Non-pigmented ciliary epithelial cell (primary cell): ENCODE measurements at regions not wholly inside any gene's neighbourhood (a gene's known extent, or its start where the extent isn't known, plus 50 kb on each side); places are given as distances from the start of the nearest gene placed in this dataset.

ENCODE experiments used
- DNase-seq: peaks from one replicate; pipeline ENCODE4 v3.0.0-alpha.2; 2010; ENCODE audit warnings: low read depth

- no peak for DNase-seq
Measured at GRCh38 chr7:41795276-41795833, 92.5 kb upstream of the INHBA start.

GRCh38 chr7:41793556-41793955, 90.7 kb upstream of the INHBA start:
- DNase-seq = no peak

- no peak for DNase-seq
Measured at GRCh38 chr7:41792120-41792519, 89.2 kb upstream of the INHBA start.

GRCh38 chr7:41788556-41788955, 85.7 kb upstream of the INHBA start:
- no peak for DNase-seq

GRCh38 chr7:41787651-41788350, 84.9 kb upstream of the INHBA start:
- DNase-seq = no peak

GRCh38 chr7:41786944-41787343, 84.1 kb upstream of the INHBA start:
- DNase-seq = no peak

- DNase-seq = no peak
Measured at GRCh38 chr7:41786404-41786803, 83.5 kb upstream of the INHBA start.

GRCh38 chr7:41785840-41786239, 83.0 kb upstream of the INHBA start:
- DNase-seq = no peak

- DNase-seq = no peak
Measured at GRCh38 chr7:41785265-41785664, 82.4 kb upstream of the INHBA start.

- no peak for DNase-seq
Measured at GRCh38 chr7:41779918-41780317, 77.0 kb upstream of the INHBA start.

- DNase-seq = no peak
Measured at GRCh38 chr7:41777894-41778596, 75.2 kb upstream of the INHBA start.

GRCh38 chr7:41774966-41775365, 72.1 kb upstream of the INHBA start:
- no peak for DNase-seq

- DNase-seq = no peak
Measured at GRCh38 chr7:41773756-41774155, 70.9 kb upstream of the INHBA start.

GRCh38 chr7:41771717-41772116, 68.8 kb upstream of the INHBA start:
- DNase-seq = no peak

- DNase-seq = no peak
Measured at GRCh38 chr7:41769162-41769561, 66.3 kb upstream of the INHBA start.

- DNase-seq = no peak
Measured at GRCh38 chr7:41763626-41764025, 60.7 kb upstream of the INHBA start.

- DNase-seq = no peak
Measured at GRCh38 chr7:41762641-41763040, 59.8 kb upstream of the INHBA start.

GRCh38 chr7:41760293-41760692, 57.4 kb upstream of the INHBA start:
- DNase-seq = no peak

GRCh38 chr7:41758321-41758720, 55.4 kb upstream of the INHBA start:
- no peak for DNase-seq

- no peak for DNase-seq
Measured at GRCh38 chr7:41756650-41757182, 53.8 kb upstream of the INHBA start.

- no peak for DNase-seq
Measured at GRCh38 chr7:41755096-41755495, 52.2 kb upstream of the INHBA start.

GRCh38 chr7:41754046-41754445, 51.2 kb upstream of the INHBA start:
- DNase-seq = no peak
